ENCODE measurements at regions not wholly inside any gene's neighbourhood (a gene's known extent, or its start where the extent isn't known, plus 50 kb on each side); places are given as distances from the start of the nearest gene placed in this dataset.
"Not testable (repeated sequence)": the region's sequence is repeated elsewhere in the genome, so short reads cannot be mapped to it uniquely, and the experiment has no call there.

- DNase-seq (ENCODE audit: low read depth in 2 of 3, low spot score in 2 of 3): not testable (repeated sequence)
Measured at GRCh38 chr1:144140243-144140642, 168.5 kb upstream of the FAM72C start.

DNA sequence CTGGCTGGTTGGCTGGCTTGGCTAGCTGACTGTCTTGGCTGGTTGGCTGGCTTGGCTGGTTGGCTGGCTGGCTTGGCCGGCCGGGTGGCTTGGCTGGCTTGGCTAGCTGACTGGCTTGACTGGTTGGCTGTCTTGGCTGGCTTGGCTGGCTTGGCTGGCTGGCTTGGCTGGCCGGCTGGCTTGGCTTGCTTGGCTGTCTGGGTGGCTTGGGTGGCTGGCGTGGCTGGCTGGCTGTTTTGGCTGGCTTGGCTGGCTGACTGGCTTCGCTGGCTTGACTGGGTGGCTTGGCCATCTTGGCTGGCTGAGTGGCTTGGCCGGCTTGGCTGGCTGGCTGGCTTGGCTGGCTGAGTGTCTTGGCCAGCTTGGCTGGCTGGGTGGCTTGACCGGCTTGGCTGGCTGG lies 133.2 kb upstream of the FAM72C start:
- DNase-seq (ENCODE audit: low read depth in 2 of 3, low spot score in 2 of 3): not testable (repeated sequence)

- peak in 1 of 3 donors; percentile 0 for DNase-seq (ENCODE audit: low read depth in 2 of 3, low spot score in 2 of 3)
Measured at GRCh38 chr1:144104000-144104677, 132.4 kb upstream of the FAM72C start.

DNA sequence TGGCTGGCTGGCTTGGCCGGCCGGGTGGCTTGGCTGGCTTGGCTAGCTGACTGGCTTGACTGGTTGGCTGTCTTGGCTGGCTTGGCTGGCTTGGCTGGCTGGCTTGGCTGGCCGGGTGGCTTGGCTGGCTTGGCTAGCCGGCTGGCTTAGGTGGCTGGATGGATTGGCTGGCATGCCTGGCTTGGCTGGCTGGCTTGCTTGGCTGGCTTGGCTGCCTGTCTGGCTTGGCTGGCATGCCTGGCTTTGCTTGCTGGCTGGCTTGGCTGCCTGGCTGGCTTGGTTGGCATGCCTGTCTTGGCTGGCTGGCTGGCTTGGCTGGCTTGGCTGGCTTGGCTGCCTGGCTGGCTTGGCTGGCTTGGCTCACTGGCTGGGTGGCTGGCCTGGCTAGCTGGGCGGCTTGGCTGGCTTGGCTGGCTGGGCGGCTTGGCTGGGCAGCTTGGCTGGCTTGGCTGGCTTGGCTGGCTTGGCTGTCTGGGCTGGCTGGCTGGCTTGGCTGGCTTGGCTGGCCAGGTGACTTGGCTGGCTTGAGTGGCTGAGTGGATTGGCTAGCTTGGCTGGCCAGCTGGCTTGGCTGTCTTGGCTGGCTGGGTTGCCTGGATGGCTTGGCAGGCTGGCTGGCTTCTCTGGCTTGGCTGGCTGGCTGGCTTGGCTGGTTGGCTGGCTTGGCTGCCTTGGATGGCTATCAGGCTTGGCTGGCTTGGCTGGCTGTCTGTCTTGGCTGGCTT lies 131.5 kb upstream of the FAM72C start:
- not testable (repeated sequence) for DNase-seq (ENCODE audit: low read depth in 2 of 3, low spot score in 2 of 3)

- DNase-seq (ENCODE audit: low read depth in 2 of 3, low spot score in 2 of 3): not testable (repeated sequence)
Measured at GRCh38 chr1:144102046-144102745, 130.4 kb upstream of the FAM72C start.

GRCh38 chr1:144101397-144102045 lies 129.7 kb upstream of the FAM72C start:
- DNase-seq (ENCODE audit: low read depth in 2 of 3, low spot score in 2 of 3): no peak

GRCh38 chr1:144077167-144077841 lies 105.5 kb upstream of the FAM72C start:
- peak in 2 of 3 donors; percentile 0 to 19 for DNase-seq (ENCODE audit: low read depth in 2 of 3, low spot score in 2 of 3)

- not testable (repeated sequence) for DNase-seq (ENCODE audit: low read depth in 2 of 3, low spot score in 2 of 3)
Measured at GRCh38 chr1:144076646-144077045, 104.9 kb upstream of the FAM72C start.

GRCh38 chr1:144070394-144071053 lies 98.7 kb upstream of the FAM72C start:
- not testable (repeated sequence) for DNase-seq (ENCODE audit: low read depth in 2 of 3, low spot score in 2 of 3)

DNA sequence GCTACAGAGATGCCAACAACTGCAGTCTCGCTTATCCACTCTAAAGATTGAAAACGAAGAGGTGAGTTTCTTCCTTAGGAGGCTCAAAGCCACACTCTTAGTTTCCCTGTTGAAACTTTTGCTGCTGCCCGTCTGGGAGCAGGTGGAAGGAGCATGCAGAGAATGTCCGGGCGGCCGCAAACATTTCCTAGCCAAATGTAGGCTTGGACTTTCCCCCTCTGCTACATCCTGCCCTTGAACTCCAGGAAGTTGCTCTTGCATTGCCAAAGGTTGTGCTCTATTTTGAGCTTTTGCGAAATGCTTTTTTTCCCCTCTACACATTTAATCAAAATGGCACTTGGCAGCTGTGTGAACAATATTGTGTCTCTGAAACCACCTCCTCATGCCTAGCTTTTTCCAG lies 95.3 kb upstream of the FAM72C start:
- not testable (repeated sequence) for DNase-seq (ENCODE audit: low read depth in 2 of 3, low spot score in 2 of 3)

- DNase-seq (ENCODE audit: low read depth in 2 of 3, low spot score in 2 of 3): not testable (repeated sequence)
Measured at GRCh38 chr1:144066071-144066813, 94.5 kb upstream of the FAM72C start.

DNA sequence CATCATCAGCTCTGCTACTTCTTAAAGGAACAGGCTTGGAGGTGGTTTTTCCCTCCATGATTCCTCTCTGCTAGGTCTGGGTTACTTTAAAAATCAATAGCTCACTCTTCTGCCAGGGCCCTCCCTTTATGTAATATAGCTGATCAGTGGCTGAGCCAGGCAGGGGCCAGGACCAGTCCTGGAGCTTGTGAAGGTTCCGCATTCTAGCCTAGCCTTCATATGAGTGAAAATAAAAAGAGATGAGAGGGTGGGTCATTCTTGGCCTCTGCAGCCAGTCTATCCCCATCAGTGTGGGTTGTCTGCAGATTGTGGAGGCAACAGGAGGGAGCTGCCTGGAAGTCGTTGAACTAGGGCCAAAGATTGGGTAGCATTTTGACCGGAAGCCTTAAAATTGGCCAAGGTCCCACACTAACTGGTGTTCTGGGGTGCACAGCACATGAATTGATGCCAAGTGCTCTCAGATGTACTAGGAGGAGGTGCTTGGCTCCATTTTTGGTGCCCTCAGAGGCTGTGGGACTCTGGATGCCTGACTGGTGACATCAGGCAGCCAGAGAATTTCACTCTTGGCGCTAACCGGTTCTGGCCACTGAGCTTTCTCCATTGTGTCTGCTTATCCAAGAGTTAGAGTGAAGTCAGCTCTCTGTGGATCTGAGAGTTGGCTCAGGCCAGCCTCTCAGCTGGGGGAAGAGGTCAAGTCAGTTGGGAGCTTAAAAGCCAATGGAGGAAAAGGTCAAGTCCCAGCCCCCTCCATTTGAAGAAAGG lies 93.7 kb upstream of the FAM72C start:
- DNase-seq (ENCODE audit: low read depth in 2 of 3, low spot score in 2 of 3): not testable (repeated sequence)

DNA sequence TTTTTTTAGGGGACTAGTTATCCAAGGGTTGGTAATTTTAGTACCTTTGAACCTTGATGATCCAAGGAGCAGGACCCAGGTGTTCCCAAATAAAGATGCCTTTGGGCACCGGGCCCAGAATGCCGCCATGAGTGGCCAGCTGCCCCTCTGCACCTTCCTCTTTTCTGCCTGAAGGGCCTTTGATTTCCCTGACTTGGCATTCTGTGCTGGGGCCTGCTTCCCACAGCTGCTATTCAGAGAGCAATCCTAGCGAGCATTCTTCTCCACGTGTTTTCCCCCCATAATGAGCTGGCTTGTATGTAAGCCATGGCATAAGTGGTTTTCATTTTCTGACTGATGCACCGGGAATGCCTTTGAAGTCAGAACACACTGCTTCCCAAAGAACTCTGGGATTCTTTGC lies 77.6 kb upstream of the FAM72C start:
- DNase-seq (ENCODE audit: low read depth in 2 of 3, low spot score in 2 of 3): not testable (repeated sequence)

DNA sequence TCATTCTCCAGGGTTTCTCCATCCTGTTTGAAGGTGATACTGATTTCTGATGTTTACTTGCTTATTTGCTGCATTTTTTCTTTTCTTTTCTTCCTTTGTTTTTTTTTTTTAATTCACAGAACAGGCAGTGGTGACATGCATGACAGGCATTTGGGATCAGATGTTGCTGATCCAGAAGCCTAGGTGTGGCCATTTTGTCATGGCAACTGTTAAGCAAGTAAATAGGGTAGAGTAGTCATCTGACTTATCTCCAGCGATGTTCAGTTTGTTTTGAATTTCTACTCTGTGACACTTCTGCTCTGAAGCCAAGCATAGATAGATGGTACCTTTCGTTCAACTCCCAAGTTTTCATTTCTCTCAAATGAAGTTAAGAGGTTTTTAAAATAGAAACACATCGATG lies 74.9 kb upstream of the FAM72C start:
- DNase-seq (ENCODE audit: low read depth in 2 of 3, low spot score in 2 of 3): not testable (repeated sequence)

DNA sequence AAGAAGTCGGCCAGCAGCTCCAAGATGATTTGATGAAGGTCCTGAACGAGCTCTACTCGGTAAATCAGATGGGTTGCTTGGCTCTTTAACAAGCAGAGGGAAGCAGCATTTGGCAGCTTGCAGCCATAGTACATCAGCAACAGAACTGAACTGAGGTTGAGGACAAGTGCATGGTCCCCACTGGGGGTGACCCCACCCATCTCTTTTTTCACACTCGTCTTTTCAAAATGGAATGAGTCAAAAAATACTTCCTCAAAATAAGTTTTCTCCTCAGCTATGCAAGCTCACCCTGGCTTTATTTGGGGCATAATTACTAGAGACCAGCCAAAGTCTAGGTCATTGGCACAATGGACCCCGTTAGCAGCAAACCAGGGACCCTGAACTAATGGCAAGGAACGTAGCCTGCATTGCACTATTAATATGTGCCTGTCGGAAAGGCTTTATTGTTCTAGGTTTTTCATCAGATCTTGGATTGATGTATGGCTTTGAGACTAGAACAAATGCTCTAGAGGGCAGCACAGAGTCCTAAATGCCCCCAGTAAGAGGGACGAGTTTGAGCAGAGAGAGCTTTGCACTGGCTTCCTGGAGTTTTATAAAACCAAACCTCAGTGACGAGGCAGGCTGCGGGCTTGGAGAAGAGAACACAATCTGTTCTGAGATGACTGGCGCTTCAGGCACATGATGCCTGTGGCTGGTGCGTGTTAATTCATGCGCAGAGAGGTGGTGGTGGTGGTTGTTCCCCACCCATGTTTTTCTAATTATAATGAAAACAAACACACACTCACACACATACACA lies 74.2 kb upstream of the FAM72C start:
- peak in 1 of 3 donors; percentile 54 for DNase-seq (ENCODE audit: low read depth in 2 of 3, low spot score in 2 of 3)

DNA sequence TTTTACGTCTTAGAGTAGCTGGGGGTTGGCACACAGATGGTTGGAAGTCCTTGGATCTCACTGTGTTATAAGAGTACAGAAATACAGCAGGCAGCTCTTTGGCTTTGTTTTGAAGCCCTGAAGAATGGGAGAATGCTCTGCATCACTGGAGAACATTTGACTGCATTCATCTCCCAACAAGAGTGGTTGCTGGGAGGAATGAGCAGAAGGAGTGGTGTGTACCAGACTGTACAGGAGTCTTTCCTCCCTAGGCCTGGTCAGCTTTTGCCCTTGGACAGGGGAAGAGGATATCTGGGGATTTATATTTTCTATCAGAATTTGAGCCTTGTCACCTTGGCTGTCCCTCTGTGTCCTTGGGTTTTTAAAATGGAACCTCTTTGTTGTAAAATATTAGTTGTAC lies 70.5 kb upstream of the FAM72C start:
- not testable (repeated sequence) for DNase-seq (ENCODE audit: low read depth in 2 of 3, low spot score in 2 of 3)

DNA sequence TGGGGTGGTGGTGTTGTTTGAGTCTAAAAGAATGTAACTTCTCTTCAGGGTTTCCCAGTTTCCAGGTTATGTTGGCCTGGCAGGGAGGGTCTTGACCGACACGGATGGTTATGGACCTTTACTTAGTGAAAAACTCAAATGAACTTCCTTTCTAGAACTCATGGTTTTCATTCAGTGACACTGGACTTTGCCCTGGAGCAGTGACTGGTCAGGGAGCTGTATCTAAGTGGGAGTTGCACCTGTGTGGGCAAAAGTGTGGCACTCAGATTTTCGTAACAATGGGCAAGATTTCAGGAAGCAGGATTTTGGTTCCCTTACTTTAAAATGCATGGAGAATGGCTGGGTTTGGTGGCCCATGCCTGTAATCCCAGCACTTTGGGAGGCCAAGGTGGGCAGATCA lies 68.5 kb upstream of the FAM72C start:
- DNase-seq (ENCODE audit: low read depth in 2 of 3, low spot score in 2 of 3): not testable (repeated sequence)

GRCh38 chr1:144034045-144034444 lies 62.3 kb upstream of the FAM72C start:
- not testable (repeated sequence) for DNase-seq (ENCODE audit: low read depth in 2 of 3, low spot score in 2 of 3)
